Trophoblast cell (in vitro differentiated cells and primary cell): ENCODE measurements at regions not wholly inside any gene's neighbourhood (a gene's known extent, or its start where the extent isn't known, plus 50 kb on each side); places are given as distances from the start of the nearest gene placed in this dataset.

Experiments used
- DNase-seq, 2 donors: peaks; one replicate each; pipeline ENCODE4 v3.0.0-alpha.2; 2016
- H2AFZ ChIP-seq: 2 replicates; pipeline ENCODE4 v1.6.1; 2013; ENCODE audit warnings: low read length, moderate library complexity, mild to moderate bottlenecking; ENCODE audit not compliant: insufficient read depth, poor library complexity
- H2AK5ac ChIP-seq: 2 replicates; pipeline ENCODE4 v1.6.1; 2013; ENCODE audit warnings: mild to moderate bottlenecking, low read length
- H2BK120ac ChIP-seq: 2 replicates; pipeline ENCODE4 v1.6.1; 2013; ENCODE audit warnings: low read length, mild to moderate bottlenecking, moderate library complexity; ENCODE audit not compliant: insufficient read depth, poor library complexity
- H2BK12ac ChIP-seq: 2 replicates; pipeline ENCODE4 v1.6.1; 2013; ENCODE audit warnings: mild to moderate bottlenecking, low read length, moderate library complexity
- H2BK5ac ChIP-seq: 2 replicates; pipeline ENCODE4 v1.6.1; 2013; ENCODE audit warnings: low read length, low read depth, moderate library complexity, mild to moderate bottlenecking; ENCODE audit not compliant: poor library complexity
- H3K14ac ChIP-seq: 2 replicates; pipeline ENCODE4 v1.6.1; 2013; ENCODE audit warnings: mild to moderate bottlenecking, low read length
- H3K18ac ChIP-seq: 2 replicates; pipeline ENCODE4 v1.6.1; 2013; ENCODE audit warnings: mild to moderate bottlenecking, low read length
- H3K23ac ChIP-seq: 2 replicates; pipeline ENCODE4 v1.6.1; 2013; ENCODE audit warnings: low read length
- H3K27ac ChIP-seq: 2 replicates; pipeline ENCODE4 v1.5.1; 2013; ENCODE audit warnings: low read depth, mild to moderate bottlenecking, inconsistent platforms, low read length, moderate library complexity
- H3K27me3 ChIP-seq: 2 replicates; pipeline ENCODE4 v1.6.1; 2013; ENCODE audit warnings: inconsistent platforms, mild to moderate bottlenecking, low read length, moderate library complexity; ENCODE audit not compliant: insufficient read depth
- H3K36me3 ChIP-seq, 2 experiments: 1 replicate in 1 of 2; 2 replicates in 1 of 2; pipeline ENCODE4 v1.6.1; 2013; ENCODE audit warnings: low read length in 2 of 2, mild to moderate bottlenecking in 2 of 2, moderate library complexity in 1 of 2; ENCODE audit not compliant: insufficient read depth in 2 of 2, control insufficient read depth in 1 of 2
- H3K4ac ChIP-seq: 2 replicates; pipeline ENCODE4 v1.6.1; 2013; ENCODE audit warnings: low read depth, mild to moderate bottlenecking, low read length, moderate library complexity
- H3K4me1 ChIP-seq, 2 experiments: 1 replicate in 1 of 2; 2 replicates in 1 of 2; pipeline ENCODE4 v1.6.1; 2013; ENCODE audit warnings: low read length in 2 of 2, mild to moderate bottlenecking in 2 of 2, moderate library complexity in 1 of 2; ENCODE audit not compliant: insufficient read depth in 2 of 2, control insufficient read depth in 1 of 2
- H3K4me2 ChIP-seq: 2 replicates; pipeline ENCODE4 v1.6.1; 2013; ENCODE audit warnings: inconsistent platforms, mild to moderate bottlenecking, low read length, moderate library complexity
- H3K4me3 ChIP-seq: 2 replicates; pipeline ENCODE4 v1.5.1; 2013; ENCODE audit warnings: mild to moderate bottlenecking, low read depth, low read length, inconsistent platforms
- H3K79me1 ChIP-seq: one replicate; pipeline ENCODE4 v1.6.1; 2013; ENCODE audit warnings: low read length
- H3K79me2 ChIP-seq: 2 replicates; pipeline ENCODE4 v1.6.1; 2013; ENCODE audit warnings: low read length, mild to moderate bottlenecking; ENCODE audit not compliant: control insufficient read depth, insufficient read depth, poor library complexity
- H3K9ac ChIP-seq: 2 replicates; pipeline ENCODE4 v1.6.1; 2013; ENCODE audit warnings: mild to moderate bottlenecking, low read length
- H3K9me3 ChIP-seq: 2 replicates; pipeline ENCODE4 v1.6.1; 2013; ENCODE audit warnings: low read depth, mild to moderate bottlenecking, control low read depth, inconsistent platforms, low read length; ENCODE audit not compliant: insufficient read depth
- H4K12ac ChIP-seq: 2 replicates; pipeline ENCODE4 v1.6.1; 2013; ENCODE audit warnings: low read depth, mild to moderate bottlenecking, low read length, moderate library complexity
- H4K8ac ChIP-seq: 2 replicates; pipeline ENCODE4 v1.6.1; 2013; ENCODE audit warnings: low read depth, mild to moderate bottlenecking, low read length, moderate library complexity
- H4K91ac ChIP-seq: one replicate; pipeline ENCODE4 v1.6.1; 2013; ENCODE audit warnings: low read depth, mild to moderate bottlenecking, low read length, moderate library complexity
- WGBS: extraction: QIAGEN DNeasy Blood & Tissue Kit; methylation state at CpG from one replicate; pipeline ENCODE4 v1.1.7; 2013; ENCODE audit warnings: missing lambda C conversion rate; ENCODE audit not compliant: insufficient read length, insufficient coverage; ENCODE audit errors: extremely low coverage; 5-methylcytosine and 5-hydroxymethylcytosine counted together

DNA sequence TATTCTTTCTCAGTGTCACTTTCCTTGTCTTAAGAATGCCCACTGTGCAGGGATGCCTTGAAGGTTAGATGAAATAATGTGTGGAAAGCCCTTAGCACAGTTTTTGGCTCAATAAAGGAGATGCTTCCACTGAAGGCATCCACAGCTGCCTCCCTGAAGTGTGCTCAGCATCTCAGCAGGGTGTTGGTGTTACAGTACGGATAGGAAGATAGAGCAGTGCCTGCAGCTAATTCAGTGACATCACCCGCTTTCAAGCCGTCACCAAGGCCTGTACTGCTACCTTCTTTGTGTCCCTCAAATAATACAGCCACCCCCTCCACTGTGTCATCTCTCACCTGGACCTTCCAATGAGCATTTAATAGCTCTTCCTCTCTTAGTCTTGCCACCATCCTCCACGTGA, 59.0 kb downstream of the NDUFS5 start:
- H2AK5ac ChIP-seq = no peak overlapping the region
- peaks cover 2% of the 10 kb centered on the region for H3K9me3 ChIP-seq
- H3K4me1 ChIP-seq = peaks cover 0 to 9% of the 10 kb centered on the region in 2 experiments
- no peak overlapping the region for H2BK5ac ChIP-seq
- no peak overlapping the region for H3K23ac ChIP-seq
- H3K79me2 ChIP-seq = no peaks in the 10 kb centered on the region
- no peak overlapping the region for H4K8ac ChIP-seq
- H2BK12ac ChIP-seq = no peak overlapping the region
- no CpG with 5 or more reads among the region's 4 CpGs for WGBS
- H2AFZ ChIP-seq = no peak overlapping the region
- no peak overlapping the region for H4K12ac ChIP-seq
- no peak overlapping the region for H3K9ac ChIP-seq
- no peak overlapping the region for H3K4me3 ChIP-seq
- no peak for DNase-seq
- no peak overlapping the region for H3K14ac ChIP-seq
- H3K18ac ChIP-seq = no peak overlapping the region
- no peak overlapping the region for H3K27ac ChIP-seq
- H3K36me3 ChIP-seq = no peaks in the 10 kb centered on the region
- H3K4ac ChIP-seq = no peak overlapping the region
- no peak overlapping the region for H2BK120ac ChIP-seq
- no peaks in the 10 kb centered on the region for H3K79me1 ChIP-seq
- H4K91ac ChIP-seq = no peak overlapping the region
- peaks cover 32% of the 10 kb centered on the region for H3K27me3 ChIP-seq
- H3K4me2 ChIP-seq = no peak overlapping the region

DNA sequence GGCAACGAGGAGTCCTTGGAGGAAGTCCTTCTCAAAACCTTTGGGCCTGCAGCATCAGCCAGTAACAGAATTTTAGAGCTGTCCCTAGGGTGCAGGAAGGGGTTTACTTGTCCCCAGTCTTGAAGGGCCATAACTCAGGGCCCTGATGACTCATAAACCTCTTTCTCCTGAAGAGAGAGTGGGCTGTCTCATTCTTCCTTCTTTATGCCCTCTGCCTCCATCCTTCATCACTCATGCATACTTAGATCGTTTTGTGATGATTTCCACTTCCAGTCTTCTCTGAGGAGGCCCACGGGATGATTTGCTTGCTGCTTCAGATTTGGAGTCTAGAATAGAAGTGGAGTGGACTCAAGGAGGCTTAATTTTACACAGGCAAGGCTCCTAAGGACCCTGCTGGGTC, 60.2 kb downstream of the NDUFS5 start:
- no peak overlapping the region for H2AFZ ChIP-seq
- H2BK12ac ChIP-seq = no peak overlapping the region
- no peak for DNase-seq
- H3K9me3 ChIP-seq = no peaks in the 10 kb centered on the region
- no peaks in the 10 kb centered on the region for H3K79me2 ChIP-seq
- peaks cover 22% of the 10 kb centered on the region for H3K27me3 ChIP-seq
- H3K4me3 ChIP-seq = no peak overlapping the region
- H3K9ac ChIP-seq = no peak overlapping the region
- H3K36me3 ChIP-seq = no peaks in the 10 kb centered on the region
- no peak overlapping the region for H3K14ac ChIP-seq
- no peak overlapping the region for H2BK120ac ChIP-seq
- H3K79me1 ChIP-seq = no peaks in the 10 kb centered on the region
- no peak overlapping the region for H4K91ac ChIP-seq
- H3K23ac ChIP-seq = no peak overlapping the region
- no peak overlapping the region for H4K8ac ChIP-seq
- H3K4me2 ChIP-seq = no peak overlapping the region
- no peak overlapping the region for H3K27ac ChIP-seq
- peaks cover 0 to 7% of the 10 kb centered on the region in 2 experiments for H3K4me1 ChIP-seq
- no peak overlapping the region for H3K4ac ChIP-seq
- H4K12ac ChIP-seq = no peak overlapping the region
- no peak overlapping the region for H2BK5ac ChIP-seq
- H3K18ac ChIP-seq = no peak overlapping the region
- H2AK5ac ChIP-seq = no peak overlapping the region
- WGBS = no CpG with 5 or more reads among the region's 3 CpGs

DNA sequence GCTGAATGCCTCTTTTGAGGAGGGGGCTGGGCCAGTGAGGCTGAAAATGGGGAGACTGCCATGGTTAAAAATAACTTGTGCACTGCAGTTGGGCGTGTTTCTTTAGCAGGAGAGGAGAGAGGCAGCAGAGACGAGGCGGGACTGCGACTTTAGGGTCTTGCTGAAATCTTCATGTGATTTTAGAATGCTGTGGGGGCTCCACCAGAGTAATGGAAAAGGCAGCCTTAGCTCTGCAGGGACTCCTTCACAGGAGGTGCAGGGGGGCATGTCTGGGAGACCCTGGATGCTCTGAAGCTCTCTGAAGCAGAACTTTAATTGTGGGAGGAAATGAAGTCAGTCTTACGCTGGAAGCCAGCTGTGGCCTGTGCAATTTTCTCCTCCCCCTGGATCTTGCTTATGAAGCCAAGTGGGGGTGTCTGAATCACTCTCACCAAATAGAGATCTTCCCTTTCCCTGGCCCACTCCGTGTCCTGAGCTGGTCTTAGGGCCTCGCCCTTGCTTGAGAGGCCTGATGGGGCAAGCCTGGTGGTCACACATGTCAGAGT, 60.8 kb downstream of the NDUFS5 start:
- H2AFZ ChIP-seq = no peak overlapping the region
- H3K4me3 ChIP-seq = no peak overlapping the region
- H3K14ac ChIP-seq = no peak overlapping the region
- no CpG with 5 or more reads among the region's 7 CpGs for WGBS
- H3K27ac ChIP-seq = no peak overlapping the region
- H3K4ac ChIP-seq = no peak overlapping the region
- H3K23ac ChIP-seq = no peak overlapping the region
- H3K4me2 ChIP-seq = no peak overlapping the region
- DNase-seq = no peak
- no peak overlapping the region for H3K9ac ChIP-seq
- H3K27me3 ChIP-seq = peaks cover 16% of the 10 kb centered on the region
- peaks cover 0 to 3% of the 10 kb centered on the region in 2 experiments for H3K4me1 ChIP-seq
- H2BK12ac ChIP-seq = no peak overlapping the region
- H2AK5ac ChIP-seq = no peak overlapping the region
- no peak overlapping the region for H4K91ac ChIP-seq
- no peak overlapping the region for H4K8ac ChIP-seq
- no peak overlapping the region for H4K12ac ChIP-seq
- no peaks in the 10 kb centered on the region for H3K9me3 ChIP-seq
- H2BK5ac ChIP-seq = no peak overlapping the region
- no peak overlapping the region for H3K18ac ChIP-seq
- H2BK120ac ChIP-seq = no peak overlapping the region
- no peaks in the 10 kb centered on the region for H3K36me3 ChIP-seq
- H3K79me1 ChIP-seq = no peaks in the 10 kb centered on the region
- no peaks in the 10 kb centered on the region for H3K79me2 ChIP-seq

DNA sequence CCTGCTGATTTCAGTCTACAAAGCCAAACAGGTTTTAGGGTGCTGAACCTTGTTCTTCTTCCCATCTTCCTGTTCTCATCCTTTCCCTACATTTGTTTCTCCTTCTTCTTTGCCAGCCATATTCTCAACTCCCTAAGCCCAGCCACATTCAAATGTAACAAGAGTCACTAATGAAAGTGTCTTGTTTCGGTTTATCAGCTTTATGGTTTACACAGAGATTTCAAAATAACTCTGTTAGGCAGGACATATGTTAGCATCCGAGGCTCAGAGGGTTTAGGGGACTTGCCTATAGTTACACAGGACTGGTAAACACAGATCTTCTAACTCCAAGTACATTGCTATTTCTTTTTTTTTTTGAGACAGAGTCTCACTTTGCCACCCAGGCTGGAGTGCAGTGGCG, 61.3 kb downstream of the NDUFS5 start:
- no peak overlapping the region for H4K12ac ChIP-seq
- H3K4me1 ChIP-seq = no peaks in the 10 kb centered on the region
- H2AFZ ChIP-seq = no peak overlapping the region
- DNase-seq = no peak
- H4K8ac ChIP-seq = no peak overlapping the region
- H3K14ac ChIP-seq = no peak overlapping the region
- no peaks in the 10 kb centered on the region for H3K79me1 ChIP-seq
- peaks cover 11% of the 10 kb centered on the region for H3K27me3 ChIP-seq
- H3K36me3 ChIP-seq = no peaks in the 10 kb centered on the region
- H3K23ac ChIP-seq = no peak overlapping the region
- no peak overlapping the region for H3K4ac ChIP-seq
- no peaks in the 10 kb centered on the region for H3K9me3 ChIP-seq
- no peaks in the 10 kb centered on the region for H3K79me2 ChIP-seq
- no peak overlapping the region for H2BK12ac ChIP-seq
- H3K9ac ChIP-seq = no peak overlapping the region
- no CpG with 5 or more reads among the region's 3 CpGs for WGBS
- no peak overlapping the region for H2AK5ac ChIP-seq
- H2BK5ac ChIP-seq = no peak overlapping the region
- no peak overlapping the region for H2BK120ac ChIP-seq
- no peak overlapping the region for H3K4me3 ChIP-seq
- no peak overlapping the region for H4K91ac ChIP-seq
- no peak overlapping the region for H3K4me2 ChIP-seq
- no peak overlapping the region for H3K18ac ChIP-seq
- no peak overlapping the region for H3K27ac ChIP-seq
